Fibroblast of lung (primary cell): ENCODE measurements at regions not wholly inside any gene's neighbourhood (a gene's known extent, or its start where the extent isn't known, plus 50 kb on each side); places are given as distances from the start of the nearest gene placed in this dataset.

ENCODE experiments used
- DNase-seq, 2 donors: peaks; one replicate each; pipeline versions ENCODE4 v3.0.0 to v3.0.0-alpha.2; 2010; ENCODE audit warnings: low read depth in 2 of 2
- H2AFZ ChIP-seq: 2 replicates; pipeline ENCODE4 v1.5.1; 2012; ENCODE audit warnings: low read length, control low read depth, inconsistent platforms
- H3K27ac ChIP-seq: 2 replicates; pipeline ENCODE4 v1.5.1; 2011; ENCODE audit warnings: low read length, control low read depth; ENCODE audit not compliant: insufficient read depth
- H3K27me3 ChIP-seq: 2 replicates; pipeline ENCODE4 v1.5.1; 2011; ENCODE audit warnings: mild to moderate bottlenecking, low read length; ENCODE audit not compliant: control insufficient read depth, insufficient read depth
- H3K36me3 ChIP-seq: 2 replicates; pipeline ENCODE4 v1.5.1; 2011; ENCODE audit warnings: low read length; ENCODE audit not compliant: control insufficient read depth, insufficient read depth
- H3K4me1 ChIP-seq: 2 replicates; pipeline ENCODE4 v1.5.1; 2011; ENCODE audit warnings: low read length; ENCODE audit not compliant: control insufficient read depth, insufficient read depth; ENCODE audit errors: extremely low read depth
- H3K4me2 ChIP-seq: 2 replicates; pipeline ENCODE4 v1.5.1; 2011; ENCODE audit warnings: low read length, control low read depth; ENCODE audit not compliant: insufficient read depth; ENCODE audit errors: extremely low read depth
- H3K4me3 ChIP-seq, 4 experiments: fragments of 200-600 bp in 1 of 4; sonication (generic) in 1 of 4; replicated peaks in 1 of 4; 2 replicates each; pipeline ENCODE4 v1.5.1; 2011 to 2016; ENCODE audit warnings: low read length in 4 of 4, low read depth in 3 of 4, mild to moderate bottlenecking in 3 of 4, control low read depth in 2 of 4, inconsistent platforms in 1 of 4, mixed read lengths in 1 of 4; ENCODE audit not compliant: insufficient read depth in 1 of 4; ENCODE audit errors: control extremely low read depth in 1 of 4
- H3K79me2 ChIP-seq: 2 replicates; pipeline ENCODE4 v1.5.1; 2012; ENCODE audit warnings: mild to moderate bottlenecking, low read length, inconsistent platforms; ENCODE audit not compliant: control insufficient read depth, insufficient read depth
- H3K9ac ChIP-seq: 2 replicates; pipeline ENCODE4 v1.5.1; 2011; ENCODE audit warnings: mild to moderate bottlenecking, low read length, control low read depth; ENCODE audit not compliant: insufficient read depth
- H3K9me3 ChIP-seq: 2 replicates; pipeline ENCODE4 v1.5.1; 2012; ENCODE audit warnings: low read depth, low read length; ENCODE audit not compliant: control insufficient read depth, insufficient read depth
- H4K20me1 ChIP-seq: 2 replicates; pipeline ENCODE4 v1.5.1; 2011; ENCODE audit warnings: low read length; ENCODE audit not compliant: control insufficient read depth, insufficient read depth; ENCODE audit errors: extremely low read depth
- EZH2 ChIP-seq: IDR thresholded peaks from 2 replicates; pipeline ENCODE4 v1.5.1; 2012; ENCODE audit warnings: low read length, control low read depth, mild to moderate bottlenecking; ENCODE audit errors: missing control alignments
- TF ChIP-seq, protein P1 (sequence below), 2 donors: IDR thresholded peaks in 1 of 2; conservative IDR thresholded peaks in 1 of 2; 1 replicate in 1 of 2; 2 replicates in 1 of 2; pipeline ENCODE4 v1.5.1; 2011 to 2012; ENCODE audit warnings: low read length in 2 of 2, control low read depth in 1 of 2, inconsistent platforms in 1 of 2, low read depth in 1 of 2, mild to moderate bottlenecking in 1 of 2

DNA sequence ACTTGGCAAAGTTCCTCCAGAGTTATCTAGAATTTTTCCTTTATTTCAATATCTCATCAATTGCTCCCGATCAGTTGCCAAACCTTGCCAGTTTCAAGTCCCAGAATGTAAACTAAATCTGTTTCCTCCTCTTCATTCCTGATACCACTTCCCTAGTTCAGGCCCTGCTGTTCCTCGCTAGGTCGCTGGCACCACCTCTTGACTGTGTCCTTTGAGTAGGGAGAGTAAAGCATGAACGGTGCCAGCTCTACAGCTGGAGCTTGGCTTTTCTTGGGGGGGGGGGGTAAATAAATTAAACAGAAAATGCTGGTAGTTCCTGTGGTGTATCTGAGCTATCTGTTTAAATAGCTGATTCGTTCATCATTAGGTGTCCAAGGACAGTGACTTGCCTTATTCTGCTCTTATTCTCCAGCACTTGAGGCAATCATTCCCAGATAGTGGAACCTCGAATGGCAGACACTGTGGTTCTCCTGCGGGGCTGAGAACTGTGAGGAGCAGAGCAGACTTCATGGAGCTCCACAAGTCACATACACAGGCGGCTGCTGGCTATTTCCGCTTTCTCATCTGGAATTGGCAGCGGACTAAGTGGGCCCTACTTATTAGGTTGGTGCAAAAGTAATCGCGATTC, 168.3 kb upstream of the FAT1 start:
- H3K4me2 ChIP-seq: no peak overlapping the region
- TF ChIP-seq, protein P1, sequence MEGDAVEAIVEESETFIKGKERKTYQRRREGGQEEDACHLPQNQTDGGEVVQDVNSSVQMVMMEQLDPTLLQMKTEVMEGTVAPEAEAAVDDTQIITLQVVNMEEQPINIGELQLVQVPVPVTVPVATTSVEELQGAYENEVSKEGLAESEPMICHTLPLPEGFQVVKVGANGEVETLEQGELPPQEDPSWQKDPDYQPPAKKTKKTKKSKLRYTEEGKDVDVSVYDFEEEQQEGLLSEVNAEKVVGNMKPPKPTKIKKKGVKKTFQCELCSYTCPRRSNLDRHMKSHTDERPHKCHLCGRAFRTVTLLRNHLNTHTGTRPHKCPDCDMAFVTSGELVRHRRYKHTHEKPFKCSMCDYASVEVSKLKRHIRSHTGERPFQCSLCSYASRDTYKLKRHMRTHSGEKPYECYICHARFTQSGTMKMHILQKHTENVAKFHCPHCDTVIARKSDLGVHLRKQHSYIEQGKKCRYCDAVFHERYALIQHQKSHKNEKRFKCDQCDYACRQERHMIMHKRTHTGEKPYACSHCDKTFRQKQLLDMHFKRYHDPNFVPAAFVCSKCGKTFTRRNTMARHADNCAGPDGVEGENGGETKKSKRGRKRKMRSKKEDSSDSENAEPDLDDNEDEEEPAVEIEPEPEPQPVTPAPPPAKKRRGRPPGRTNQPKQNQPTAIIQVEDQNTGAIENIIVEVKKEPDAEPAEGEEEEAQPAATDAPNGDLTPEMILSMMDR (conservative IDR thresholded peaks at IDR 0.05 in 1 of 2, IDR thresholded peaks at IDR 0.05 in 1 of 2; ENCODE audit: low read depth in 1 of 2, low read length in 2 of 2): no peak
- TF ChIP-seq EZH2: no peak
- no peaks in the 10 kb centered on the region for H3K36me3 ChIP-seq
- DNase-seq: no peak
- no peak overlapping the region for H3K4me3 ChIP-seq
- no peaks in the 10 kb centered on the region for H4K20me1 ChIP-seq
- no peaks in the 10 kb centered on the region for H3K9me3 ChIP-seq
- H3K27ac ChIP-seq: no peak overlapping the region
- H3K9ac ChIP-seq: no peak overlapping the region
- no peaks in the 10 kb centered on the region for H3K27me3 ChIP-seq
- no peaks in the 10 kb centered on the region for H3K4me1 ChIP-seq
- no peak overlapping the region for H2AFZ ChIP-seq
- no peaks in the 10 kb centered on the region for H3K79me2 ChIP-seq

DNA sequence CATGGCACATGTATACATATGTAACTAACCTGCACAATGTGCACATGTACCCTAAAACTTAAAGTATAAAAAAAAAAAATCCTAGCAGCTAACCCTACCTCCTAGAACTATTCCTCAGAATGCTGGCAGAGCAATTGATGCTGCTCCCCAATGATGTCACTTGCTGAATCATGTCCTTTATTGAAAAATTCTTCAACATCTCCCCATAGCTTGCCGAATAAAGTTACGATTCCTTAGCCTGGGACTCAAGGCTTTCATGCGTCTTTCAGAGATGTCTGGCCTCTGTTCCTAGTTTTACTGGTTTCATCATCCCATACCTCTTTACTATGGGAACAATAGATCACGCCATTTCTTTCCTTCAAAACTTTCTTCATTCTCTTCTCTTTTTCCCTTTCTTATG, 174.7 kb upstream of the FAT1 start:
- Histone ChIP-seq H4K20me1 (no peaks in the 10 kb centered on the region), H3K79me2 (no peaks in the 10 kb centered on the region)
- TF ChIP-seq, protein P1 (conservative IDR thresholded peaks at IDR 0.05 in 1 of 2, IDR thresholded peaks at IDR 0.05 in 1 of 2; ENCODE audit: low read depth in 1 of 2, low read length in 2 of 2): no peak

DNA sequence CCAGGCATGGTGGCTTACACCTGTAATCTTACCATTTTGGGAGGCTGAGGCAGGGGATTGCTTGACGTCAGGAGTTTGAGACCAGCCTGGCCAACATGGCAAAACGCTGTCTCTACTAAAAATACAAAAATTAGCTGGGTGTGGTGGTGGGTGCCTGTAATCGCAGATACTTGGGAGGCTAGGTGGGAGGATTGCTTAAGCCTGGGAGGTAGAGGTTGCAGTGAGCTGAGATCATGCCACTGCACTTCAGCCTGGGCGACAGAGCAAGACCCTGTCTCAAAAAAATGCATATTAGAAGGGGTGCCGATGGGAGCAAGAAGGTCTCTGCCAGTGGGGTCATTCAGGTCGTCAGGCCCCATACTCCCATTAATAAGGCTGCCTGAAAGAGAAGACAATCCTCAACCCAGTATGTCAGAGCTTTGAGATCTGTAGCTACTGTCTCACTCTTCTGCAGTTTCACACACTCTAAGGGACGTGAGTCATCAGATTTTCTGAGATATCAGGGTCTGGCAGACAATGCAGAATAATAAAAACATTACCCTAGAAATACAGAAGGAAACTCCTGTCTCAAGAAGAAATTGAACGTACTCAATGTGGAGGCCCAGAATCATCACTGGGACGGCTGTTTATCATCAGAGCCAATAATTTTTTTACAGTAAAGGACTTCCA, 176.7 kb upstream of the FAT1 start:
- TF ChIP-seq, protein P1 (conservative IDR thresholded peaks at IDR 0.05 in 1 of 2, IDR thresholded peaks at IDR 0.05 in 1 of 2; ENCODE audit: low read depth in 1 of 2, low read length in 2 of 2): no peak
- H3K27me3 ChIP-seq: no peaks in the 10 kb centered on the region
- H3K4me2 ChIP-seq: no peak overlapping the region
- H3K4me1 ChIP-seq: peaks cover 9% of the 10 kb centered on the region
- H3K79me2 ChIP-seq: no peaks in the 10 kb centered on the region
- H3K27ac ChIP-seq: no peak overlapping the region
- peak; percentile 63 to 89 for DNase-seq
- no peaks in the 10 kb centered on the region for H4K20me1 ChIP-seq
- no peak overlapping the region for H3K9ac ChIP-seq
- no peaks in the 10 kb centered on the region for H3K36me3 ChIP-seq
- H2AFZ ChIP-seq: no peak overlapping the region
- no peaks in the 10 kb centered on the region for H3K9me3 ChIP-seq
- no peak overlapping the region for H3K4me3 ChIP-seq

More for the DNA sequence above, 174.7 kb upstream of the FAT1 start:
- H3K9me3 ChIP-seq: no peaks in the 10 kb centered on the region
- peaks cover 5% of the 10 kb centered on the region for H3K4me1 ChIP-seq
- H3K27ac ChIP-seq: no peak overlapping the region
- H3K4me2 ChIP-seq: no peak overlapping the region
- H3K36me3 ChIP-seq: no peaks in the 10 kb centered on the region
- H2AFZ ChIP-seq: no peak overlapping the region
- no peak overlapping the region for H3K9ac ChIP-seq
- no peaks in the 10 kb centered on the region for H3K27me3 ChIP-seq
- DNase-seq: no peak
- no peak overlapping the region for H3K4me3 ChIP-seq
